GM23338 (cell line): ENCODE measurements at regions not wholly inside any gene's neighbourhood (a gene's known extent, or its start where the extent isn't known, plus 50 kb on each side); places are given as distances from the start of the nearest gene placed in this dataset.
A peak's percentile ranks its signal among the peaks of the same experiment; 100 is the strongest.

Experiments used
- ATAC-seq: fragments of 200-7000 bp; cut with Tn5 transposase; 3 replicates; pipeline ENCODE4 v1.9.1; 2020
- DNase-seq: peaks from one replicate; pipeline ENCODE4 v3.0.0-alpha.2; 2015; ENCODE audit warnings: low spot score
- H2AFZ ChIP-seq: fragments of 200-600 bp; sonication (generic); 2 replicates; pipeline ENCODE4 v1.8.0; 2016; ENCODE audit warnings: antibody characterized with exemption, mild to moderate bottlenecking, moderate library complexity
- H3F3A ChIP-seq: fragments of 200-600 bp; sonication (generic); replicated peaks from 2 replicates; pipeline ENCODE4 v1.8.0; 2017; ENCODE audit warnings: antibody characterized with exemption, mixed run types, low read depth
- H3K27ac ChIP-seq: fragments of 200-600 bp; sonication (generic); 2 replicates; pipeline ENCODE4 v1.6.1; 2016; ENCODE audit warnings: low read depth
- H3K27me3 ChIP-seq: fragments of 200-600 bp; sonication (generic); 2 replicates; pipeline ENCODE4 v1.8.0; 2016; ENCODE audit warnings: mild to moderate bottlenecking, mixed run types, moderate library complexity; ENCODE audit not compliant: insufficient read depth
- H3K36me3 ChIP-seq: fragments of 200-600 bp; sonication (generic); 2 replicates; pipeline ENCODE4 v1.8.0; 2016; ENCODE audit warnings: mild to moderate bottlenecking; ENCODE audit not compliant: insufficient read depth
- H3K4me1 ChIP-seq: fragments of 200-600 bp; sonication (generic); 2 replicates; pipeline ENCODE4 v1.8.0; 2016; ENCODE audit warnings: mild to moderate bottlenecking, moderate library complexity; ENCODE audit not compliant: insufficient read depth
- H3K4me2 ChIP-seq: fragments of 200-600 bp; sonication (generic); 2 replicates; pipeline ENCODE4 v1.7.1; 2017; ENCODE audit warnings: mixed run types
- H3K4me3 ChIP-seq: fragments of 200-600 bp; sonication (generic); 2 replicates; pipeline ENCODE4 v1.6.1; 2016; ENCODE audit warnings: mixed run types
- H3K79me2 ChIP-seq: fragments of 200-600 bp; sonication (generic); replicated peaks from 2 replicates; pipeline ENCODE4 v1.8.0; 2017; ENCODE audit warnings: mild to moderate bottlenecking; ENCODE audit not compliant: insufficient read depth
- H3K9me2 ChIP-seq: fragments of 200-600 bp; sonication (generic); 2 replicates; pipeline ENCODE4 v1.8.0; 2017; ENCODE audit not compliant: insufficient read depth
- H4K20me1 ChIP-seq: fragments of 200-600 bp; sonication (generic); replicated peaks from 2 replicates; pipeline ENCODE4 v1.8.0; 2017; ENCODE audit warnings: mild to moderate bottlenecking; ENCODE audit not compliant: insufficient read depth
- H3K27ac Mint-ChIP-seq: 2 replicates; pipeline ENCODE4 v1.8.0; 2020; ENCODE audit warnings: inconsistent platforms, mild to moderate bottlenecking, moderate library complexity, mixed read lengths
- H3K27me3 Mint-ChIP-seq: 3 replicates; pipeline ENCODE4 v1.8.0; 2022; ENCODE audit warnings: low read depth, mild to moderate bottlenecking, moderate library complexity, mixed read lengths, inconsistent platforms; ENCODE audit not compliant: insufficient read depth, poor library complexity
- H3K36me3 Mint-ChIP-seq: 3 replicates; pipeline ENCODE4 v1.8.0; 2021; ENCODE audit warnings: low read depth, mild to moderate bottlenecking, inconsistent platforms, moderate library complexity, mixed read lengths
- H3K4me1 Mint-ChIP-seq: 3 replicates; pipeline ENCODE4 v1.8.0; 2020; ENCODE audit warnings: mild to moderate bottlenecking, inconsistent platforms, mixed read lengths
- H3K4me3 Mint-ChIP-seq: 3 replicates; pipeline ENCODE4 v1.8.0; 2021; ENCODE audit warnings: moderate library complexity, mild to moderate bottlenecking, inconsistent platforms, mixed read lengths
- H3K9me3 Mint-ChIP-seq: 3 replicates; pipeline ENCODE4 v1.8.0; 2020; ENCODE audit warnings: moderate library complexity, mild to moderate bottlenecking, inconsistent platforms, mixed read lengths
- CTCF ChIP-seq, 2 experiments: fragments of 200-600 bp in 1 of 2; sonication (generic) in 1 of 2; conservative IDR thresholded peaks; 2 replicates each; pipeline versions ENCODE4 v1.5.1 to v1.6.1; 2016 to 2017; ENCODE audit warnings: antibody characterized with exemption in 2 of 2, low read depth in 2 of 2, mild to moderate bottlenecking in 2 of 2, moderate library complexity in 1 of 2
- EZH2 ChIP-seq: fragments of 200-600 bp; sonication (generic); IDR thresholded peaks from one replicate; pipeline ENCODE4 v1.8.0; 2017; ENCODE audit warnings: antibody characterized with exemption, mild to moderate bottlenecking, low read depth; ENCODE audit not compliant: unreplicated experiment
- JUNB ChIP-seq: IDR thresholded peaks from one replicate; pipeline ENCODE4 v1.6.1; 2016; ENCODE audit warnings: antibody characterized with exemption; ENCODE audit not compliant: unreplicated experiment
- POLR2AphosphoS5 ChIP-seq: IDR thresholded peaks from 2 replicates; pipeline ENCODE4 v1.6.1; 2016; ENCODE audit warnings: antibody characterized with exemption, low read depth
- ZNF114 ChIP-seq: fragments of 250-450 bp; sonication (Bioruptor Pico); IDR thresholded peaks from 2 replicates; pipeline ENCODE4 v1.5.0; 2020; ENCODE audit warnings: mild to moderate bottlenecking, moderate library complexity
- ZNF462 ChIP-seq: fragments of 250-450 bp; sonication (Bioruptor Pico); IDR thresholded peaks from 2 replicates; pipeline ENCODE4 v1.5.0; 2020; ENCODE audit warnings: mild to moderate bottlenecking, moderate library complexity

- no peak for TF ChIP-seq CTCF (conservative IDR thresholded peaks at IDR 0.05; ENCODE audit: low read depth in 2 of 2)
- no peak for TF ChIP-seq EZH2
- no peak for TF ChIP-seq JUNB
- H3K4me3 Mint-ChIP-seq, result no peak overlapping the region
Measured at GRCh38 chr18:70461323-70462077, 172.7 kb downstream of the SOCS6 start.

GRCh38 chr18:70459731-70460130, 170.9 kb downstream of the SOCS6 start:
- no peaks in the 10 kb centered on the region for H3K79me2 ChIP-seq
- H3K4me3 ChIP-seq, result no peak overlapping the region
- 0 out of 2 replicates have a peak overlapping the region, but pooled peaks have one; percentile 52 for H2AFZ ChIP-seq
- H3K9me3 Mint-ChIP-seq, result 0 out of 3 replicates have a peak, but pooled peaks cover under 1% of the 10 kb centered on the region
- H3K9me2 ChIP-seq, result no peaks in the 10 kb centered on the region
- H3K27me3 Mint-ChIP-seq, result no peaks in the 10 kb centered on the region
- ATAC-seq (no peak), DNase-seq (no peak)
- H3K4me3 Mint-ChIP-seq, result no peak overlapping the region
- peaks cover 7% of the 10 kb centered on the region; the same call in 1 of the 2 replicates for H3K27me3 ChIP-seq
- no peak for TF ChIP-seq ZNF462 (CRISPR knock-in tag)
- TF ChIP-seq EZH2, result no peak
- TF ChIP-seq ZNF114 (CRISPR knock-in tag), result no peak
- TF ChIP-seq POLR2AphosphoS5, result no peak
- H3K4me1 Mint-ChIP-seq, result peaks cover 15% of the 10 kb centered on the region
- H3K27ac Mint-ChIP-seq, result no peak overlapping the region
- H3F3A ChIP-seq, result no peaks in the 10 kb centered on the region
- no peak overlapping the region for H3K27ac ChIP-seq
- no peaks in the 10 kb centered on the region for H4K20me1 ChIP-seq
- no peaks in the 10 kb centered on the region for H3K36me3 Mint-ChIP-seq
- H3K36me3 ChIP-seq, result no peaks in the 10 kb centered on the region
- peaks cover 16% of the 10 kb centered on the region for H3K4me1 ChIP-seq
- no peak overlapping the region for H3K4me2 ChIP-seq

More at GRCh38 chr18:70461323-70462077, 172.7 kb downstream of the SOCS6 start:
- peak overlapping the region; percentile 52; the same call in 1 of the 2 replicates for H2AFZ ChIP-seq
- H3K4me3 ChIP-seq, result no peak overlapping the region
- H3K27me3 ChIP-seq, result peaks cover 7% of the 10 kb centered on the region; the same call in 1 of the 2 replicates
- no peak for DNase-seq
- Mint-ChIP-seq H3K9me3 (peaks cover 11% of the 10 kb centered on the region; the same call in 2 of the 3 replicates), H3K27me3 (no peaks in the 10 kb centered on the region), H3K4me1 (peaks cover 3% of the 10 kb centered on the region; the same call in 2 of the 3 replicates), H3K27ac (no peak overlapping the region), H3K36me3 (no peaks in the 10 kb centered on the region)
- no peaks in the 10 kb centered on the region for H4K20me1 ChIP-seq
- no peak overlapping the region for H3K4me2 ChIP-seq
- no peaks in the 10 kb centered on the region for H3K79me2 ChIP-seq
- H3K4me1 ChIP-seq, result peaks cover 6% of the 10 kb centered on the region; the same call in 1 of the 2 replicates
- H3K36me3 ChIP-seq, result no peaks in the 10 kb centered on the region
- no peak for ATAC-seq
- no peak overlapping the region for H3K27ac ChIP-seq
- H3F3A ChIP-seq, result no peaks in the 10 kb centered on the region
- no peaks in the 10 kb centered on the region for H3K9me2 ChIP-seq
